ENCODE measurements at regions not wholly inside any gene's neighbourhood (a gene's known extent, or its start where the extent isn't known, plus 50 kb on each side); places are given as distances from the start of the nearest gene placed in this dataset.
A peak's percentile ranks its signal among the peaks of the same experiment; 100 is the strongest.

- Histone ChIP-seq H3K36me3 (no peaks in the 10 kb centered on the region), H3K9me3 (no peaks in the 10 kb centered on the region), H3K27ac (no peak overlapping the region), H3K4me3 (no peak overlapping the region), H3K27me3 (no peaks in the 10 kb centered on the region), H3K4me1 (no peaks in the 10 kb centered on the region)
- TF ChIP-seq, protein P1, sequence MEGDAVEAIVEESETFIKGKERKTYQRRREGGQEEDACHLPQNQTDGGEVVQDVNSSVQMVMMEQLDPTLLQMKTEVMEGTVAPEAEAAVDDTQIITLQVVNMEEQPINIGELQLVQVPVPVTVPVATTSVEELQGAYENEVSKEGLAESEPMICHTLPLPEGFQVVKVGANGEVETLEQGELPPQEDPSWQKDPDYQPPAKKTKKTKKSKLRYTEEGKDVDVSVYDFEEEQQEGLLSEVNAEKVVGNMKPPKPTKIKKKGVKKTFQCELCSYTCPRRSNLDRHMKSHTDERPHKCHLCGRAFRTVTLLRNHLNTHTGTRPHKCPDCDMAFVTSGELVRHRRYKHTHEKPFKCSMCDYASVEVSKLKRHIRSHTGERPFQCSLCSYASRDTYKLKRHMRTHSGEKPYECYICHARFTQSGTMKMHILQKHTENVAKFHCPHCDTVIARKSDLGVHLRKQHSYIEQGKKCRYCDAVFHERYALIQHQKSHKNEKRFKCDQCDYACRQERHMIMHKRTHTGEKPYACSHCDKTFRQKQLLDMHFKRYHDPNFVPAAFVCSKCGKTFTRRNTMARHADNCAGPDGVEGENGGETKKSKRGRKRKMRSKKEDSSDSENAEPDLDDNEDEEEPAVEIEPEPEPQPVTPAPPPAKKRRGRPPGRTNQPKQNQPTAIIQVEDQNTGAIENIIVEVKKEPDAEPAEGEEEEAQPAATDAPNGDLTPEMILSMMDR (IDR thresholded peaks at IDR 0.05): no peak
- TF ChIP-seq POLR2A (IDR thresholded peaks at IDR 0.05): no peak
- no peak for DNase-seq
Measured at GRCh38 chr20:52419205-52419604, 227.6 kb upstream of the ZFP64 start.

DNA sequence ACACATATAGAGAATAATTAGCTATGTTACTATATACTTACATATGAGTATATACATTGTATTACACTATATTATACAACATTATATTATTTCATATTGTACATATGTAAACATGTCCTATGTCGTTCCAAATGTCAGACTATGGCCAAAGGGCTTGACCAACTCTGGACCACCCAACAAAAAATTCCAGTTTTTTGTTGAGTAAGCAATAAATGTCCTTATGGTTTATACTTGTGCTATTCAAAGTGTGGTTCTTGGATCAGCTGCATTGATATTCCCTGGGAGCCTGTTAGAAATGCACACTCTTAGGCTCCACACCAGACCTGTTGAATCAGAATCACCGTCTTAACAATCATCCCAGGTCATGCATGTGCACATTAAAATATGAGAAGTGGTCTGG lies 225.4 kb upstream of the ZFP64 start:
- no peak overlapping the region for H3K4me3 ChIP-seq
- no peak for TF ChIP-seq POLR2A (IDR thresholded peaks at IDR 0.05)
- TF ChIP-seq, protein P1 (IDR thresholded peaks at IDR 0.05): no peak
- H3K36me3 ChIP-seq: no peaks in the 10 kb centered on the region
- no peaks in the 10 kb centered on the region for H3K9me3 ChIP-seq
- H3K27ac ChIP-seq: no peak overlapping the region
- no peak for DNase-seq
- no peaks in the 10 kb centered on the region for H3K4me1 ChIP-seq
- no peaks in the 10 kb centered on the region for H3K27me3 ChIP-seq

DNA sequence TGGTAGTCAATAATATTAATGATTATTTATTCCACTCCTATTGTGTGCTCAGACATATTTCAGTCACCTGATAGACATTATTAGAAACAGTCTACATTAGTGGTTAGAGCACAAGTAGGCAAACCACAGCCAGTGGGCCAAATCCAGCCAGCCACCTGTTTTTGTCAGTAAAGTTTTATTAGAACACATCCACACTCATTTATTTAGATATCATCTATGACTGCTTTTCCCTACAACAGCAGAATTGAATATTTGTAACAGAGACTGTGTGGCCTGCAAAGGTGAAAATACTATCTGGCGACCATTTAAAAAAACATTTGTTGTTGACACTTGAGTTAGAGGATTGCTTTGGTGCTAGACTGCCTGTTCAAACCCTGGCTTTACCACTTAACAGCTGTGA lies 220.0 kb upstream of the ZFP64 start:
- peak overlapping the region in 1 of 4 donors; percentile 45 for H3K27ac ChIP-seq
- H3K36me3 ChIP-seq: no peaks in the 10 kb centered on the region
- DNase-seq: no peak
- H3K4me3 ChIP-seq: no peak overlapping the region
- no peaks in the 10 kb centered on the region for H3K27me3 ChIP-seq
- no peaks in the 10 kb centered on the region for H3K4me1 ChIP-seq
- TF ChIP-seq POLR2A (IDR thresholded peaks at IDR 0.05): no peak
- TF ChIP-seq, protein P1 (IDR thresholded peaks at IDR 0.05): no peak
- H3K9me3 ChIP-seq: no peaks in the 10 kb centered on the region

GRCh38 chr20:52410731-52411234 lies 219.2 kb upstream of the ZFP64 start:
- H3K9me3 ChIP-seq: no peaks in the 10 kb centered on the region
- peak overlapping the region in 3 of 4 donors; percentile 45 to 55 (median 50) for H3K27ac ChIP-seq
- H3K4me1 ChIP-seq: no peaks in the 10 kb centered on the region
- no peak for TF ChIP-seq POLR2A (IDR thresholded peaks at IDR 0.05)
- TF ChIP-seq, protein P1 (IDR thresholded peaks at IDR 0.05): no peak
- H3K36me3 ChIP-seq: no peaks in the 10 kb centered on the region
- no peak overlapping the region for H3K4me3 ChIP-seq
- H3K27me3 ChIP-seq: no peaks in the 10 kb centered on the region
- no peak for DNase-seq

- Histone ChIP-seq H3K36me3 (no peaks in the 10 kb centered on the region), H3K27ac (peak overlapping the region; percentile 23 to 55 (median 48)), H3K4me3 (no peak overlapping the region), H3K9me3 (no peaks in the 10 kb centered on the region), H3K4me1 (no peaks in the 10 kb centered on the region), H3K27me3 (no peaks in the 10 kb centered on the region)
- DNase-seq: peak in 2 of 3 donors; percentile 19 to 52
- TF ChIP-seq, protein P1 (IDR thresholded peaks at IDR 0.05): no peak
- TF ChIP-seq POLR2A (IDR thresholded peaks at IDR 0.05): no peak
Measured at GRCh38 chr20:52410182-52410647, 218.6 kb upstream of the ZFP64 start.

GRCh38 chr20:52405986-52406385 lies 214.4 kb upstream of the ZFP64 start:
- Histone ChIP-seq H3K4me1 (no peaks in the 10 kb centered on the region), H3K9me3 (no peaks in the 10 kb centered on the region), H3K4me3 (no peak overlapping the region), H3K36me3 (no peaks in the 10 kb centered on the region), H3K27ac (peak overlapping the region in 1 of 4 donors; percentile 6), H3K27me3 (no peaks in the 10 kb centered on the region)
- no peak for TF ChIP-seq POLR2A (IDR thresholded peaks at IDR 0.05)
- TF ChIP-seq, protein P1 (IDR thresholded peaks at IDR 0.05): no peak
- no peak for DNase-seq

All from Peyer's patch (tissue), 4 donors.